ENCODE measurements at regions not wholly inside any gene's neighbourhood (a gene's known extent, or its start where the extent isn't known, plus 50 kb on each side); places are given as distances from the start of the nearest gene placed in this dataset.

DNA sequence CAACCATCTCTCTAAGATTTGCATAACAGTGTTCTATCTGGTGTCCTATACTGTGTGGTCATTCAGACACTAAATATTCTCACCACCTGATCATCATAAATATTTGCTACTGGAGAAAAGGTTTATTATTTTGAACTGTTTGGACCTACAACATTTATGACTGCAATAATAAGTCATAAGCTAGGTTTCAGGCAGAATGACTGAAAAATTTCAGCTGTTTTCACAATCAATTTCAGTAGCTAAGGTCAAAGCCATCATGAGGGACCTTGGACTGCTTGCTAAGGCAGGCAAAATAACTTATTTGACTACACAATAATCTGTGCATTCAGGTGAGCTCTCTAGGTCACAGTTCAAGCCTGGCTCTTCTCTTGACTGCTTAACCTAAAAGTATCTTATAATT, 425.5 kb upstream of the CDH2 start:
- no peak overlapping the region for H3K27ac ChIP-seq (ENCODE audit: low read depth, low read length, severe bottlenecking)
- no peaks in the 10 kb centered on the region for H3K4me1 ChIP-seq (ENCODE audit: control insufficient read depth, insufficient read depth, low read length, poor library complexity, severe bottlenecking)
- H3K36me3 ChIP-seq (ENCODE audit: control insufficient read depth, insufficient read depth, low read length): no peaks in the 10 kb centered on the region
- H3K9me3 ChIP-seq (ENCODE audit: control insufficient read depth, low read length): peaks cover 5% of the 10 kb centered on the region
- H3K4me3 ChIP-seq (ENCODE audit: extremely low read depth, insufficient read depth, low read length, poor library complexity, severe bottlenecking): no peak overlapping the region

DNA sequence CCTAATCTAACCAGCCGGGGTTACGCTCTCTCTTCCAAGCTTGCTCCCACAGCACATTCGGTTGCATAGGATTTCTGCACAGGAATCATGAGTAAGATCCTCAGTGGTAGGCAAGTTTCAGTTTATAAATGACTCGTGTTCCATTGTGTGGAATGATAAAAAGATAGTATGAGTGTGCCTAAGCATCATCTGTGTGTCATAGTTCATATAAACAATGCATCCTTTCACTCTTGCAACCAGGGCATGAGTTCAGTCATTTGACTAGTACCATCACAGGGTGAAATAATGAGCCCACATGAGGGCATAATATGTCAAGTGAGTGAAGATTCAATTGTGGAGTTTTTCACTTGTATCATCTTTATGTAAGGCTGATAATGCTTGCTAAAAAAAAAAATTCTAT, 417.1 kb upstream of the CDH2 start:
- no peak overlapping the region for H3K4me3 ChIP-seq (ENCODE audit: extremely low read depth, insufficient read depth, low read length, poor library complexity, severe bottlenecking)
- WGBS, 2 experiments (ENCODE audit: insufficient coverage in 2 of 2): 91 to 100% methylated on average over 2 to 3 of the region's 4 CpGs

DNA sequence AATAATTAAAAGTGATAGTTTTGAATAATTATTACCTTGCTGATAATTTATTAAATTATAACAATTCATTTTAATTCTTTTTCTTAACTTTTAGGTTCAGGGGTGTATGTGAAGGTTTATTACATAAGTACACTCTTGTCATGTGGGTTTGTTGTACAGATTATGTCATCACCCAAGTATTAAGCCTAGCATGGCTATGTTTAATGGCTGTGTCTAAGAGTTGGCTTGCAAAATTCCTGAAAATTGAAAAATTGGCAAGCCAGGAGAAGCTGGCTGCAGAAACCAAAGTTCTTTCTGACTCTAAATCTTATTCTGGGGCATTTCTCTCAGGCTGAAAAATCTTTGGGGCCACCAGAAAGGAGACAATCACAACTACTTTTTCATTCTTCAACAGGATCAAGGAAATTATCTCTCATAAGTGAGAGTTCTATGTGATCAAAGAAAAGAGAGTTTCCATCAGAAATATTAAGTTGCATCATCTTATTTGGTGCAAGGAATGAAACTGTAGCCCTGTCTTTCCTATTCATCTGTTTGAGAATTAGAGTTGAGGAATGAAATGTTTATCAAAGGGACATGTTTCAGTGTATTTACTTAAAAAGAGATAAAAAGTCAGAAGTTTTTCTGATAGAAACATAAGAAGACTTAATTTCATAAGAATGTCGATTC, 412.1 kb upstream of the CDH2 start:
- Histone ChIP-seq H3K4me1 (ENCODE audit: control insufficient read depth, insufficient read depth, low read length, poor library complexity, severe bottlenecking) (peaks cover 4% of the 10 kb centered on the region), H3K27ac (ENCODE audit: low read depth, low read length, severe bottlenecking) (peak overlapping the region; percentile 26), H3K9me3 (ENCODE audit: control insufficient read depth, low read length) (no peaks in the 10 kb centered on the region), H3K36me3 (ENCODE audit: control insufficient read depth, insufficient read depth, low read length) (no peaks in the 10 kb centered on the region), H3K4me3 (ENCODE audit: extremely low read depth, insufficient read depth, low read length, poor library complexity, severe bottlenecking) (no peak overlapping the region)
- WGBS, 2 experiments (ENCODE audit: insufficient coverage in 2 of 2): no CpG with 5 or more reads among the region's 1 CpG

More for the DNA sequence above, 417.1 kb upstream of the CDH2 start:
- Histone ChIP-seq H3K4me1 (ENCODE audit: control insufficient read depth, insufficient read depth, low read length, poor library complexity, severe bottlenecking) (no peaks in the 10 kb centered on the region), H3K27ac (ENCODE audit: low read depth, low read length, severe bottlenecking) (no peak overlapping the region), H3K36me3 (ENCODE audit: control insufficient read depth, insufficient read depth, low read length) (no peaks in the 10 kb centered on the region), H3K9me3 (ENCODE audit: control insufficient read depth, low read length) (peaks cover 2% of the 10 kb centered on the region)

DNA sequence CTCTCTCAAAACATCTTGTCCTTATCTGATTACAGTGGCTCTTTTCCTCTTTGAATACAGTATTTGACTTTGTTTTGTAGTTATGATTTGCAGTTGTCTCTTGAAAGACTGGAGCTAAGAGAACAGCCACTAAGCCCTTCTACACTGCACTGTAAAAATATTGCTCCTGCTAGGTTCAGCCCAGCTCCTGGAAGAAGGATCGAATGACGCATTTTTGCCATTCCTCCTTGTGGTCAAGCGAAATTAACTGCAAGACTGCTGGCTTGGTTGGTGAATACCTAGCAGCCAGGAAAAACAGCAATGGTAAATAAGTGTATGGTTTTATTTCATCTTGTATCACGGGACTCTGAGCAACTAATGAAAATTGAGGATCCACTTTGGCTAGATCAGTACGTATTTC, 407.8 kb upstream of the CDH2 start:
- no peaks in the 10 kb centered on the region for H3K36me3 ChIP-seq (ENCODE audit: control insufficient read depth, insufficient read depth, low read length)
- H3K27ac ChIP-seq (ENCODE audit: low read depth, low read length, severe bottlenecking): peak overlapping the region; percentile 12
- H3K4me1 ChIP-seq (ENCODE audit: control insufficient read depth, insufficient read depth, low read length, poor library complexity, severe bottlenecking): peaks cover 4% of the 10 kb centered on the region
- H3K4me3 ChIP-seq (ENCODE audit: extremely low read depth, insufficient read depth, low read length, poor library complexity, severe bottlenecking): no peak overlapping the region
- 20 to 28% methylated on average over 4 of the region's 5 CpGs for WGBS, 2 experiments (ENCODE audit: insufficient coverage in 2 of 2)
- no peaks in the 10 kb centered on the region for H3K9me3 ChIP-seq (ENCODE audit: control insufficient read depth, low read length)

DNA sequence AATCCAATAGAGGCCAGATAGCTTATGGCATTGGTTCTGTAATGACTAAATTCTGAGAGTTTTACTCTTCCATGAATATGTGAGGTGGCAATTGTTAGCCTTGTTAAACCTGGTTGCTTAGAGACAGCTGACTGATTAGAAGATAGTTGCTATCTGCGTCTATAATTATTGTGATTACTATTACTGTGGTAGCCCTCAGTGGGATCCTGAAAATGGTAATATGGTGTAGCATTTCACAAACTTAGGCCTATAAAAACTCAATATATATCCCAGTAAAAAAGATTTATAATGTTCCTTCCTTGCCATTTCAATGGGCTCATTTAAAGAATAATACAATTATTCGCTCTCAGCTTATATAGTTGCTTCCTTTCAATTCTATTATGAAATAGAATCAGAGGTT, 405.8 kb upstream of the CDH2 start:
- H3K9me3 ChIP-seq (ENCODE audit: control insufficient read depth, low read length): no peaks in the 10 kb centered on the region
- H3K4me3 ChIP-seq (ENCODE audit: extremely low read depth, insufficient read depth, low read length, poor library complexity, severe bottlenecking): no peak overlapping the region
- WGBS, 2 experiments (ENCODE audit: insufficient coverage in 2 of 2): no CpG with 5 or more reads among the region's 2 CpGs
- H3K4me1 ChIP-seq (ENCODE audit: control insufficient read depth, insufficient read depth, low read length, poor library complexity, severe bottlenecking): peaks cover 4% of the 10 kb centered on the region
- no peaks in the 10 kb centered on the region for H3K36me3 ChIP-seq (ENCODE audit: control insufficient read depth, insufficient read depth, low read length)
- H3K27ac ChIP-seq (ENCODE audit: low read depth, low read length, severe bottlenecking): no peak overlapping the region

DNA sequence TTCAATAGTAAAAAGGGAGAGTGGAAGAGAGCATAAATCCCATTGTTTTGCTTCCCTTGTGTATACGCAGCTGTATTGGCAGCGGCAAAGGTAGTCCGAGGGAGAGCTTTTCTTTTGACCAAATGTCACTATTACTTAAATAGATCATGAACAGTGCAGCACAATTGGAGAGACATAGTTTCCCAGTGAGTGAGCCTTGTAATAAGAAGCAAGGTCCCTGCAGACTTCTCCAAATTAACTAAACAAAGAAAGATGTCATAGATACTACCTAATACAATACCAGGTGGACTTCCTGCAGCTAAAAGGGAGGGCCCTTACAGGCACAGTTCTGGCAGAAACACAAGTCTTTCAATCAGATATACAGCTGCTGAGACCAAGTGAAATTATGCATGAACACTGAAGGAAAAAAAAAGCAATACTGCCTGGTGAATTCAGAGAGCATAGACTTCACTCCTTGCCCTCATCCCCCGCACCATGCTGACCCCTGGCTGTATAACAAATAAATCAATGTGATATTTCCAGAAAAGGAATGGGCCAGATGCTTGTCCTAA, 404.7 kb upstream of the CDH2 start:
- WGBS, 2 experiments (ENCODE audit: insufficient coverage in 2 of 2): 83% methylated on average over 1 of the region's 4 CpGs; no CpG with 5 or more reads in 1 of the 2 experiments
- no peak overlapping the region for H3K27ac ChIP-seq (ENCODE audit: low read depth, low read length, severe bottlenecking)

DNA sequence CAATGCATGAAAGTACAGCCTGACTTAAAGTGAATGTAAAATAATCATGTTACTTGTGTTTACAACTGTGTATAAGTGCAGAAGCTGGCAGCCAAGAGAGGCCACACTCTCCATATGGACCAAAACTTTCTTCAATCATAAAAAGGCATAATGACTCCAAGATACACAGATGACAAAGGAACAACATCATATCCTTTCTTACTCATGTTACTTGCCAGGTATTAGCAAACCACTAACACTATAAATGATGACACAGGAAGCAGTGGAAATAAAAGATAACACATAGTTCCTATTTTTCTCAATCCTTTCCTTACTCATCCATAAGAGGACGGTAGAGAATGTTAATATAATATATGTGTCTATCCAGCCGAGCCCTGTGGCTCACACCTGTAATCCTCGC, 400.0 kb upstream of the CDH2 start:
- no peak overlapping the region for H3K4me3 ChIP-seq (ENCODE audit: extremely low read depth, insufficient read depth, low read length, poor library complexity, severe bottlenecking)
- no peaks in the 10 kb centered on the region for H3K9me3 ChIP-seq (ENCODE audit: control insufficient read depth, low read length)
- no peaks in the 10 kb centered on the region for H3K36me3 ChIP-seq (ENCODE audit: control insufficient read depth, insufficient read depth, low read length)
- WGBS, 2 experiments (ENCODE audit: insufficient coverage in 2 of 2): 92 to 100% methylated on average over 2 of the region's 3 CpGs
- no peak overlapping the region for H3K27ac ChIP-seq (ENCODE audit: low read depth, low read length, severe bottlenecking)
- no peaks in the 10 kb centered on the region for H3K4me1 ChIP-seq (ENCODE audit: control insufficient read depth, insufficient read depth, low read length, poor library complexity, severe bottlenecking)

More for the DNA sequence above, 404.7 kb upstream of the CDH2 start:
- Histone ChIP-seq H3K9me3 (ENCODE audit: control insufficient read depth, low read length) (no peaks in the 10 kb centered on the region), H3K4me3 (ENCODE audit: extremely low read depth, insufficient read depth, low read length, poor library complexity, severe bottlenecking) (no peak overlapping the region), H3K36me3 (ENCODE audit: control insufficient read depth, insufficient read depth, low read length) (no peaks in the 10 kb centered on the region), H3K4me1 (ENCODE audit: control insufficient read depth, insufficient read depth, low read length, poor library complexity, severe bottlenecking) (peaks cover 4% of the 10 kb centered on the region)

DNA sequence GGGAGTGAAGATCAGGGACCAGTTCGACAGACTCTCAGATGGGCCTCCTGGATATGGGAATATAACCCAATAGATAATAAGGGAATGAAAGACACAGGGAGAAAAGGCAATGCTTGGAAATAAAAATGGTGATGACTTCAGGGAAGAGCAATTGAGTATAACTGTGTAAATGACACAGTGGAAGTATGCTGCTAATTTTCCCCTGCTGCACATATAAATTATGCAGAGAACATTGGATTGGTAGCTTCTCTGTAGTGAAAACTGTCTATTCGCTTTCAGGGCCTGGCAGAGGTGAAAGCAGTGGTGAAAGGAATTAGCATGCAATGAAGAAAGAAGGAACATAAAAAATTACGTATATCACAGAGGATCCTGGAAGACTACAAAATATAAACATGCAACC, 398.2 kb upstream of the CDH2 start:
- 83 to 88% methylated on average over 1 of the region's 3 CpGs for WGBS, 2 experiments (ENCODE audit: insufficient coverage in 2 of 2)
- Histone ChIP-seq H3K4me3 (ENCODE audit: extremely low read depth, insufficient read depth, low read length, poor library complexity, severe bottlenecking) (no peak overlapping the region), H3K36me3 (ENCODE audit: control insufficient read depth, insufficient read depth, low read length) (no peaks in the 10 kb centered on the region), H3K4me1 (ENCODE audit: control insufficient read depth, insufficient read depth, low read length, poor library complexity, severe bottlenecking) (no peaks in the 10 kb centered on the region), H3K9me3 (ENCODE audit: control insufficient read depth, low read length) (no peaks in the 10 kb centered on the region), H3K27ac (ENCODE audit: low read depth, low read length, severe bottlenecking) (no peak overlapping the region)

GRCh38 chr18:28574175-28574574, 397.2 kb upstream of the CDH2 start:
- H3K36me3 ChIP-seq (ENCODE audit: control insufficient read depth, insufficient read depth, low read length): no peaks in the 10 kb centered on the region
- no CpG with 5 or more reads among the region's 1 CpG for WGBS, 2 experiments (ENCODE audit: insufficient coverage in 2 of 2)

DNA sequence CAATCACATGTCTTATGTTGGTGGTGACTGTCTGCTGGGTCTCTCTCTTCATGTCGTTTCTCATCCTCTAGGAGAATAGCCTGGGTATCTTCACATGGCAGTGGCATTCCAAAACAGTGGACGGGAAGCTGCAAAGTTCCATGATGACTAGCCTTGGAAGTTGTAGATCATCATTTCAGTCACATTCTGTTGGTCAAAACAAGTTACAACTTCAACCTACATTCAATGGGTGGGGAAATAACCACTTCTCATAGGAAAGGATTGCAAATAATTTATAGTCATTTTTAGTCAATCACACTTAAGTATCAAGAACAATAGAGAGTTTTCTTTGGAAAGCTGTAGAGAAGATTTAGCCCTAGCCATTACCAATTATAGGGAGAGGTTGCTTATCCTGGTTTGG, 395.0 kb upstream of the CDH2 start:
- H3K27ac ChIP-seq (ENCODE audit: low read depth, low read length, severe bottlenecking): no peak overlapping the region
- H3K4me3 ChIP-seq (ENCODE audit: extremely low read depth, insufficient read depth, low read length, poor library complexity, severe bottlenecking): no peak overlapping the region
- WGBS, 2 experiments (ENCODE audit: insufficient coverage in 2 of 2): no CpG with 5 or more reads among the region's 2 CpGs
- no peaks in the 10 kb centered on the region for H3K9me3 ChIP-seq (ENCODE audit: control insufficient read depth, low read length)
- H3K4me1 ChIP-seq (ENCODE audit: control insufficient read depth, insufficient read depth, low read length, poor library complexity, severe bottlenecking): no peaks in the 10 kb centered on the region
- no peaks in the 10 kb centered on the region for H3K36me3 ChIP-seq (ENCODE audit: control insufficient read depth, insufficient read depth, low read length)

More at GRCh38 chr18:28574175-28574574, 397.2 kb upstream of the CDH2 start:
- Histone ChIP-seq H3K4me3 (ENCODE audit: extremely low read depth, insufficient read depth, low read length, poor library complexity, severe bottlenecking) (no peak overlapping the region), H3K4me1 (ENCODE audit: control insufficient read depth, insufficient read depth, low read length, poor library complexity, severe bottlenecking) (no peaks in the 10 kb centered on the region), H3K27ac (ENCODE audit: low read depth, low read length, severe bottlenecking) (no peak overlapping the region), H3K9me3 (ENCODE audit: control insufficient read depth, low read length) (no peaks in the 10 kb centered on the region)

- Histone ChIP-seq H3K27ac (ENCODE audit: low read depth, low read length, severe bottlenecking) (no peak overlapping the region), H3K4me1 (ENCODE audit: control insufficient read depth, insufficient read depth, low read length, poor library complexity, severe bottlenecking) (no peaks in the 10 kb centered on the region), H3K36me3 (ENCODE audit: control insufficient read depth, insufficient read depth, low read length) (no peaks in the 10 kb centered on the region), H3K4me3 (ENCODE audit: extremely low read depth, insufficient read depth, low read length, poor library complexity, severe bottlenecking) (no peak overlapping the region), H3K9me3 (ENCODE audit: control insufficient read depth, low read length) (no peaks in the 10 kb centered on the region)
Observed at GRCh38 chr18:28560331-28560730, 383.4 kb upstream of the CDH2 start.
